ENCODE measurements at regions not wholly inside any gene's neighbourhood (a gene's known extent, or its start where the extent isn't known, plus 50 kb on each side); places are given as distances from the start of the nearest gene placed in this dataset.

DNA sequence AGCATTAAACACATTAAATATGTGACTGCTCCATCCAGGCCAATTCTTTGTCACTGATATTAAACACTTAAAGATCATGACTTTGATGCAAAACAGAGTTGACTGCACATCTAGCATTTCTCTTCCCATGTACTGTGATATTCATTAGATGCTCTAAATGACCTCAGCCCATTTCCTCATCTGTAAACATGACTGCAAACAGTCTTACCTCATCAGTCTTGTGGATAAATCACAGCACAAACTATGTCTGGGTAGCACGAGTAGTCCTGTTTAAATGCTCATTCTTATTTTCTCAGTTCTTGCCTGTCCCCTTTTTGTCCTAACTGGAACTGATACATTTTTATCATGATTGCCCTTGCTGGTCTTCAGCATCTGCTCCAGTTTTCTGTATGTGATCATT, 1974.8 kb upstream of the LRRTM1 start:
- Histone ChIP-seq H3K36me3 (ENCODE audit: control insufficient read depth, low read length) (no peaks in the 10 kb centered on the region), H3K27me3 (ENCODE audit: control insufficient read depth, low read length) (no peaks in the 10 kb centered on the region), H3K9me2 (replicated peaks; ENCODE audit: control insufficient read depth, low read length) (no peaks in the 10 kb centered on the region), H3K27ac (ENCODE audit: low read depth, low read length) (no peak overlapping the region), H3K79me2 (ENCODE audit: control insufficient read depth, low read length) (no peaks in the 10 kb centered on the region), H3F3A (ENCODE audit: control insufficient read depth, insufficient read depth) (no peaks in the 10 kb centered on the region), H3K9me3 (ENCODE audit: control insufficient read depth, insufficient read depth, low read length) (no peaks in the 10 kb centered on the region; the same call in 1 of the 2 replicates), H3K4me2 (ENCODE audit: low read length) (no peak overlapping the region), H4K20me1 (ENCODE audit: control insufficient read depth, insufficient read depth, low read depth, low read length) (no peaks in the 10 kb centered on the region), H3K4me1 (ENCODE audit: control insufficient read depth, low read length) (no peaks in the 10 kb centered on the region), H3K4me3 (ENCODE audit: low read length) (no peak overlapping the region)
- TF ChIP-seq, protein P1, sequence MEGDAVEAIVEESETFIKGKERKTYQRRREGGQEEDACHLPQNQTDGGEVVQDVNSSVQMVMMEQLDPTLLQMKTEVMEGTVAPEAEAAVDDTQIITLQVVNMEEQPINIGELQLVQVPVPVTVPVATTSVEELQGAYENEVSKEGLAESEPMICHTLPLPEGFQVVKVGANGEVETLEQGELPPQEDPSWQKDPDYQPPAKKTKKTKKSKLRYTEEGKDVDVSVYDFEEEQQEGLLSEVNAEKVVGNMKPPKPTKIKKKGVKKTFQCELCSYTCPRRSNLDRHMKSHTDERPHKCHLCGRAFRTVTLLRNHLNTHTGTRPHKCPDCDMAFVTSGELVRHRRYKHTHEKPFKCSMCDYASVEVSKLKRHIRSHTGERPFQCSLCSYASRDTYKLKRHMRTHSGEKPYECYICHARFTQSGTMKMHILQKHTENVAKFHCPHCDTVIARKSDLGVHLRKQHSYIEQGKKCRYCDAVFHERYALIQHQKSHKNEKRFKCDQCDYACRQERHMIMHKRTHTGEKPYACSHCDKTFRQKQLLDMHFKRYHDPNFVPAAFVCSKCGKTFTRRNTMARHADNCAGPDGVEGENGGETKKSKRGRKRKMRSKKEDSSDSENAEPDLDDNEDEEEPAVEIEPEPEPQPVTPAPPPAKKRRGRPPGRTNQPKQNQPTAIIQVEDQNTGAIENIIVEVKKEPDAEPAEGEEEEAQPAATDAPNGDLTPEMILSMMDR (IDR thresholded peaks at IDR 0.05; ENCODE audit: low read depth, low read length, poor library complexity, severe bottlenecking) = no peak
- no peak for TF ChIP-seq EZH2phosphoT487 (IDR thresholded peaks at IDR 0.05; ENCODE audit: borderline replicate concordance, low read length)

DNA sequence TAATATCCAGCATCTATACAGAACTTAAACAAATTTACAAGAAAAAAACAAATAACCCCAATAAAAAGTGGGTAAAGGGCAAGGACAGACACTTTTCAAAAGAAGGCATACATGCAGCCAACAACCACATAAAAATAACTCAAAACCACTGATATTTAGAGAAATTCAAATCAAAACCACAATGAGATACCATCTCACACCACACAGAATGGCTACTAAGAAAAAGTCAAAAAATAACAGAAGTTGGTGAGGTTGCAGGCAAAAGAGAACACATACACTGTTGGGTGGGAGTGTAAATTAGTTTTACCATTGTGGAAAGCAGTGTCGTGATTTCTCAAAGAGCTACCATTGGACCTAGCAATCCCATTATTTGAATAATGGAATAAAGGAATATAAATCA, 1973.9 kb upstream of the LRRTM1 start:
- H3K9me2 ChIP-seq (replicated peaks; ENCODE audit: control insufficient read depth, low read length) = no peaks in the 10 kb centered on the region

DNA sequence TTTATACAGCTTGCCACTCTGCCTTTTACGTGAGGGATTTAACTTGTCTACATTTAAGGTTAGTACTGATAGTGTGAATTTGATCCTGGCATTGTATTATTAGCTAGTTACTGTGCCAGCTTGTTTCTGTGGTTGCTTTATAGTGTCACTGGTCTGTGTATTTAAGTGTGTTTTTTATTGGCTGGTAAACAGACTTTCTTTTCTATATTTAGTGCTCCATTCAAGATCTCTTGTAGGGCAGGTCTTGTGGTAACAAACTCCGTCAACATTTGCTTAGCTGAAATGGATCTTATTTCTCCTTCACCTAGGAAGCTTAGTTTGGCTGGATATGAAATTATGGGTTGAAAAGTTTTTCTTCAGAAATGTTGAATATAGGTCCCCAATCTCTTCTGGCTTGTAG, 1971.0 kb upstream of the LRRTM1 start:
- Histone ChIP-seq H3K27ac (ENCODE audit: low read depth, low read length) (no peak overlapping the region), H3K27me3 (ENCODE audit: control insufficient read depth, low read length) (no peaks in the 10 kb centered on the region), H4K20me1 (ENCODE audit: control insufficient read depth, insufficient read depth, low read depth, low read length) (no peaks in the 10 kb centered on the region), H3K4me3 (ENCODE audit: low read length) (no peak overlapping the region), H3K9me3 (ENCODE audit: control insufficient read depth, insufficient read depth, low read length) (no peaks in the 10 kb centered on the region), H3K9me2 (replicated peaks; ENCODE audit: control insufficient read depth, low read length) (no peaks in the 10 kb centered on the region), H3K79me2 (ENCODE audit: control insufficient read depth, low read length) (no peaks in the 10 kb centered on the region), H3K4me2 (ENCODE audit: low read length) (no peak overlapping the region), H3F3A (ENCODE audit: control insufficient read depth, insufficient read depth) (no peaks in the 10 kb centered on the region), H3K36me3 (ENCODE audit: control insufficient read depth, low read length) (no peaks in the 10 kb centered on the region), H3K4me1 (ENCODE audit: control insufficient read depth, low read length) (no peaks in the 10 kb centered on the region)
- TF ChIP-seq EZH2phosphoT487 (IDR thresholded peaks at IDR 0.05; ENCODE audit: borderline replicate concordance, low read length) = no peak

More for the DNA sequence above, 1973.9 kb upstream of the LRRTM1 start:
- no peak for TF ChIP-seq EZH2phosphoT487 (IDR thresholded peaks at IDR 0.05; ENCODE audit: borderline replicate concordance, low read length)
- TF ChIP-seq, protein P1 (IDR thresholded peaks at IDR 0.05; ENCODE audit: low read depth, low read length, poor library complexity, severe bottlenecking) = no peak
- no peaks in the 10 kb centered on the region for H3K79me2 ChIP-seq (ENCODE audit: control insufficient read depth, low read length)
- H3K4me2 ChIP-seq (ENCODE audit: low read length) = no peak overlapping the region
- H3K27me3 ChIP-seq (ENCODE audit: control insufficient read depth, low read length) = no peaks in the 10 kb centered on the region
- H3K4me3 ChIP-seq (ENCODE audit: low read length) = no peak overlapping the region
- no peaks in the 10 kb centered on the region for H3F3A ChIP-seq (ENCODE audit: control insufficient read depth, insufficient read depth)
- H3K9me3 ChIP-seq (ENCODE audit: control insufficient read depth, insufficient read depth, low read length) = no peaks in the 10 kb centered on the region; the same call in 1 of the 2 replicates
- H3K27ac ChIP-seq (ENCODE audit: low read depth, low read length) = no peak overlapping the region
- no peaks in the 10 kb centered on the region for H3K36me3 ChIP-seq (ENCODE audit: control insufficient read depth, low read length)
- H4K20me1 ChIP-seq (ENCODE audit: control insufficient read depth, insufficient read depth, low read depth, low read length) = no peaks in the 10 kb centered on the region
- no peaks in the 10 kb centered on the region for H3K4me1 ChIP-seq (ENCODE audit: control insufficient read depth, low read length)

DNA sequence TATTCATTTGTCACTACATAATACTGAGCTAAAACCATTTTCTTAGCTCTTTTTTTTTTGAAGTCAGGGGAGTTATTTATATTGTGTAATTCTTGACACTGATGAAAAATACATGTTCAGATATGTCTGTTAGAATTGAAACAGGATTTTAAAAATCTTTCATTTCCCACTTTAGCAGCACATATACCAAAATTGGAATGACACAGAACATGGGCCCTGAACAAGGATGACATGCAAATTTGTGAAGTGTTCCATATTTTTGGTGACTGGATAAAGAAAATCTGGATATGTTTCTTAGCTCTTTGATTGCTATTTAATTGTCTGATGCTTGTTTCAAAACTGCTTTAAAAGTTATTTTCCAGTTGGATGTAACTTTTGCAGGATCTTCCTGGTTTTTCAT, 1963.9 kb upstream of the LRRTM1 start:
- Histone ChIP-seq H3K4me2 (ENCODE audit: low read length) (no peak overlapping the region), H4K20me1 (ENCODE audit: control insufficient read depth, insufficient read depth, low read depth, low read length) (no peaks in the 10 kb centered on the region), H3K27ac (ENCODE audit: low read depth, low read length) (no peak overlapping the region), H3F3A (ENCODE audit: control insufficient read depth, insufficient read depth) (no peaks in the 10 kb centered on the region), H3K9me3 (ENCODE audit: control insufficient read depth, insufficient read depth, low read length) (no peaks in the 10 kb centered on the region), H3K4me3 (ENCODE audit: low read length) (no peak overlapping the region), H3K4me1 (ENCODE audit: control insufficient read depth, low read length) (no peaks in the 10 kb centered on the region), H3K27me3 (ENCODE audit: control insufficient read depth, low read length) (no peaks in the 10 kb centered on the region), H3K9me2 (replicated peaks; ENCODE audit: control insufficient read depth, low read length) (no peaks in the 10 kb centered on the region), H3K79me2 (ENCODE audit: control insufficient read depth, low read length) (no peaks in the 10 kb centered on the region), H3K36me3 (ENCODE audit: control insufficient read depth, low read length) (no peaks in the 10 kb centered on the region)
- TF ChIP-seq, protein P1 (IDR thresholded peaks at IDR 0.05; ENCODE audit: low read depth, low read length, poor library complexity, severe bottlenecking) = no peak
- no peak for TF ChIP-seq EZH2phosphoT487 (IDR thresholded peaks at IDR 0.05; ENCODE audit: borderline replicate concordance, low read length)

Measured in DOHH2 (cell line).